ENCODE measurements at regions not wholly inside any gene's neighbourhood (a gene's known extent, or its start where the extent isn't known, plus 50 kb on each side); places are given as distances from the start of the nearest gene placed in this dataset.

DNA sequence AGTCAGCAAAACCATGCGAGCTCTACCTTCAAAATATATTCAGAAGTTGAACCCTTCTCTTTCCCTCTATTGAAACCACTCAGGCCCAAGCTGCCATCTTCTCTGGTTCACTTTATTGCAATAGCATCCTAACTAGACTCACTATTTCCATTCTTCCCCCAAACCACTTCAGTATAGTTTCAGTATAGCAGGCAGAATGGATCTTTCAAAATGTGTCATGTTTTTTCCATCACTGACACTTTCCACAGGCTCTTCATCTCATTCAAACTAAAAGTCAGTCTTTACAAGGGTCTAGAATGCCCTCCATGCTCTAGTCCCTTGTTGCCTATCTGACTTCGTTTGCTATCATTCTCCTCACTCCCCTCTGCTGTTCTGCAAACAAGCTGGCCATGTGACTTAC, 274.4 kb downstream of the IDS start:
- peaks cover 8% of the 10 kb centered on the region for H3K36me3 Mint-ChIP-seq
- peak overlapping the region; percentile 85 for H3K27ac Mint-ChIP-seq
- no peak overlapping the region for H3K4me3 Mint-ChIP-seq
- peaks cover 5% of the 10 kb centered on the region for H3K27me3 Mint-ChIP-seq
- no peak for DNase-seq
- H3K9me3 Mint-ChIP-seq: peaks cover 15% of the 10 kb centered on the region
- peaks cover 10% of the 10 kb centered on the region for H3K4me1 Mint-ChIP-seq

DNA sequence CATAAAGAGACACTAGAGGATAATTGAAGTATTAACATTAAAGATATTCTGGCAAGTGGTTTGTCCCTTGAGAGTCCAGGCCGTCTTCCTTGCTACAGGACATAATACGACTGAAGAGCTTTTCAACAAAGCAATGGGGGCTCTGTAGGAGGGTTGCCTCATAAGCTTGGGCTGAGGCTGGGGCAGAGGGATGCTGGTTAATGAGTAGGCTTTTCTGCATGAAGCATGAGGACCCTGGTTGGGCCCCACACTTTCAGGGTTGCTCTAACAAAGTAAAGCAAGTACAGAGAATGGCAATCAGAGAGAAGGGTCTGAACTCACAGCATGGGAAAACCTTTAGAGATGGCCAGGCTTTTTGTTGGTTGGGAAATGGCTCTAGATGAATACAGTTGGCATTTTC, 281.3 kb downstream of the IDS start:
- H3K27me3 Mint-ChIP-seq: peaks cover 5% of the 10 kb centered on the region
- H3K4me3 Mint-ChIP-seq: no peak overlapping the region
- DNase-seq: no peak
- peaks cover 2% of the 10 kb centered on the region for H3K36me3 Mint-ChIP-seq
- H3K27ac Mint-ChIP-seq: no peak overlapping the region
- H3K9me3 Mint-ChIP-seq: peaks cover 13% of the 10 kb centered on the region
- no peaks in the 10 kb centered on the region for H3K4me1 Mint-ChIP-seq

- Mint-ChIP-seq H3K4me1 (no peaks in the 10 kb centered on the region), H3K36me3 (no peaks in the 10 kb centered on the region), H3K4me3 (no peak overlapping the region), H3K27me3 (no peaks in the 10 kb centered on the region), H3K9me3 (peaks cover 7% of the 10 kb centered on the region), H3K27ac (no peak overlapping the region)
- DNase-seq: no peak
These were observed 283.1 kb downstream of the IDS start for GRCh38 chrX:149222040-149222439.

DNA sequence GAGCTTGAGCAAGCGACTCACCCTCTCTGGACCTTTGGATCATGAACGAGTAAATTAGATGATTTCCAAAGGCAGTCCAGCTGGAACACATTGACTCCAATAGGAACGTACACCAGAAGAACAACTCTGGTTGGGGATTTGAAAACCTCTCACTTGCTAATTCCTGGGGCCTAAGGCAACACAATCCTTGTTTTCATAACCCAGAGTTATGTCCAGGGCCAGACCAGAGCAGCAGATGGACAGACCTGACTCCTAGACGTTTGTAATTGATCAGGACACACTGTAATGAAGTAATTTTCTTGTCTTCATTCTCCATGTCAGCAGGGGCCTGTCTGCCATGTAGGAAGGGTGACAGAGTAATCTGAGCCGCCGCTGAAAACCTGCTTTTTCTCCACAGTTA, 283.9 kb downstream of the IDS start:
- Mint-ChIP-seq H3K36me3 (no peaks in the 10 kb centered on the region), H3K27me3 (no peaks in the 10 kb centered on the region), H3K4me1 (no peaks in the 10 kb centered on the region), H3K27ac (no peak overlapping the region), H3K4me3 (no peak overlapping the region), H3K9me3 (peaks cover 5% of the 10 kb centered on the region)
- DNase-seq: no peak

DNA sequence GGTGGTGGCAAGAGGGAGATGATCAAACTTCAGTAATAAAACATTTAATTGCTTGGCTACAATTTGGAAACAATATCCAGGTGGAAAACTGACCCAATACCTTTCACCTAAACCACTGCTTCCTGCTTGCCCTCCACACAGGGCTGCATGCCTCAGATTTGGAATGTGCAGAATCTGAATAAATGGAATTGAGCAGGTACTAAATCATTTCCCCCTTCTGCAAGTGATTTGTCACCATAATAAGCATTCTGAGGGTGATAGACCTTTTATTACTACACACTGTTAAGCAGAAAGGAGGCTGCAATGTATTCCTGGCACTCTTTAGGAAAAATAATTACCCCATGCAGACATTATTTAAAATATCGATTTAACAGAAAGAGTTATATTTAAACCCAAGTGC, 291.8 kb downstream of the IDS start:
- Mint-ChIP-seq H3K4me1 (no peaks in the 10 kb centered on the region), H3K4me3 (no peak overlapping the region), H3K27me3 (no peaks in the 10 kb centered on the region), H3K36me3 (no peaks in the 10 kb centered on the region), H3K27ac (no peak overlapping the region), H3K9me3 (peaks cover 4% of the 10 kb centered on the region)
- no peak for DNase-seq

GRCh38 chrX:149208307-149208706, 296.8 kb downstream of the IDS start:
- Mint-ChIP-seq H3K9me3 (no peaks in the 10 kb centered on the region), H3K4me3 (no peak overlapping the region), H3K36me3 (no peaks in the 10 kb centered on the region), H3K27me3 (peaks cover 5% of the 10 kb centered on the region), H3K27ac (no peak overlapping the region), H3K4me1 (peaks cover 2% of the 10 kb centered on the region)
- no peak for DNase-seq

GRCh38 chrX:149207518-149207917, 297.6 kb downstream of the IDS start:
- DNase-seq: no peak
- peaks cover 11% of the 10 kb centered on the region for H3K27me3 Mint-ChIP-seq
- H3K4me1 Mint-ChIP-seq: peaks cover 2% of the 10 kb centered on the region
- no peak overlapping the region for H3K27ac Mint-ChIP-seq
- no peaks in the 10 kb centered on the region for H3K9me3 Mint-ChIP-seq
- H3K4me3 Mint-ChIP-seq: no peak overlapping the region
- peaks cover 4% of the 10 kb centered on the region for H3K36me3 Mint-ChIP-seq

GRCh38 chrX:149205937-149206336, 299.2 kb downstream of the IDS start:
- peaks cover 4% of the 10 kb centered on the region for H3K36me3 Mint-ChIP-seq
- no peaks in the 10 kb centered on the region for H3K9me3 Mint-ChIP-seq
- peaks cover 2% of the 10 kb centered on the region for H3K4me1 Mint-ChIP-seq

GRCh38 chrX:149205081-149205480, 300.0 kb downstream of the IDS start:
- no peak for DNase-seq
- Mint-ChIP-seq H3K27ac (no peak overlapping the region), H3K27me3 (peaks cover 15% of the 10 kb centered on the region), H3K4me1 (peaks cover 2% of the 10 kb centered on the region), H3K4me3 (no peak overlapping the region), H3K9me3 (peaks cover 2% of the 10 kb centered on the region), H3K36me3 (peaks cover 4% of the 10 kb centered on the region)

More at GRCh38 chrX:149205937-149206336, 299.2 kb downstream of the IDS start:
- Mint-ChIP-seq H3K27me3 (peaks cover 15% of the 10 kb centered on the region), H3K27ac (no peak overlapping the region), H3K4me3 (no peak overlapping the region)
- no peak for DNase-seq

- H3K27me3 Mint-ChIP-seq: peaks cover 15% of the 10 kb centered on the region
- H3K9me3 Mint-ChIP-seq: peaks cover 3% of the 10 kb centered on the region
- peaks cover 3% of the 10 kb centered on the region for H3K4me1 Mint-ChIP-seq
- peaks cover 4% of the 10 kb centered on the region for H3K36me3 Mint-ChIP-seq
- DNase-seq: no peak
- no peak overlapping the region for H3K27ac Mint-ChIP-seq
- H3K4me3 Mint-ChIP-seq: no peak overlapping the region
These were observed 305.4 kb downstream of the IDS start for GRCh38 chrX:149199734-149200133.

DNA sequence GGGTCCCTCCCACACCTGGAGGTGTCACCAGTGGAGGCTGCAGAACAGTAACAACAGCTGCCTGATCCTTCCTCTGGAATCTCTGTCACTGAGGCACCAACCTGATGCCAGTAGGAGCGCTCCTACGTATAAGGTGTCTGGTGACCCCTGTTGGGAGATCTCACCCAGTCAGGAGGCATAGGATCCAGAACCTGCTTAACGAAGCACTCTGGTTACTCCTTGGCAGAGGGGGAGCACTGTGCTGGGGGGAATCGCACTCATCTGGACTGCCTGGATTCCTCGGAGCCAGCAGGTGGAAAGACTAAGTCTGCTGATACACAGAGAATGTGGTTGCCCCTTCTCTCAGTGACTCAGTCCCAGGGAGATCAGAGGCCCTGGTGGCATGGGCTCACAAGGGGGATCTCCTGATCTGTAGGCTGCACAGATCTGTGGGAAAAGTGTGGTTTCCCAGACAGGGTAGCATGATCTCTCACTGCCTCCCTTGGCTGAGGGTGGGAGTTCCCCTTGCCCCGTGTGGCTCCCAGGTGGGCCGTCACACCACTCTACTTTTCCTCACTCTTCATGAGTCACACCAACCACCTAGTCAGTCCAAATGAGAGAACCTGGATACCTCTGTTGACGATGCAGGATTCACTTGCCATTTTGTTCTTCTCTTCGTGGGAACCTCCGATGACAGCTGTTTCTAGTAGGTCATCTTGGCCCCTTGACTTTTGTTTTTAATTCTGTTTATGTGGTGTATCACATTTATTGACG, 305.9 kb downstream of the IDS start:
- peaks cover 3% of the 10 kb centered on the region for H3K9me3 Mint-ChIP-seq
- no peak overlapping the region for H3K4me3 Mint-ChIP-seq
- H3K36me3 Mint-ChIP-seq: peaks cover 4% of the 10 kb centered on the region
- peak overlapping the region; percentile 47 for H3K27ac Mint-ChIP-seq
- peak; percentile 48 for DNase-seq
- H3K4me1 Mint-ChIP-seq: peaks cover 3% of the 10 kb centered on the region
- peaks cover 13% of the 10 kb centered on the region for H3K27me3 Mint-ChIP-seq

GRCh38 chrX:149185087-149185486, 320.0 kb downstream of the IDS start:
- Mint-ChIP-seq H3K4me1 (no peaks in the 10 kb centered on the region), H3K36me3 (no peaks in the 10 kb centered on the region), H3K9me3 (no peaks in the 10 kb centered on the region), H3K4me3 (no peak overlapping the region), H3K27ac (no peak overlapping the region), H3K27me3 (no peaks in the 10 kb centered on the region)
- no peak for DNase-seq

DNA sequence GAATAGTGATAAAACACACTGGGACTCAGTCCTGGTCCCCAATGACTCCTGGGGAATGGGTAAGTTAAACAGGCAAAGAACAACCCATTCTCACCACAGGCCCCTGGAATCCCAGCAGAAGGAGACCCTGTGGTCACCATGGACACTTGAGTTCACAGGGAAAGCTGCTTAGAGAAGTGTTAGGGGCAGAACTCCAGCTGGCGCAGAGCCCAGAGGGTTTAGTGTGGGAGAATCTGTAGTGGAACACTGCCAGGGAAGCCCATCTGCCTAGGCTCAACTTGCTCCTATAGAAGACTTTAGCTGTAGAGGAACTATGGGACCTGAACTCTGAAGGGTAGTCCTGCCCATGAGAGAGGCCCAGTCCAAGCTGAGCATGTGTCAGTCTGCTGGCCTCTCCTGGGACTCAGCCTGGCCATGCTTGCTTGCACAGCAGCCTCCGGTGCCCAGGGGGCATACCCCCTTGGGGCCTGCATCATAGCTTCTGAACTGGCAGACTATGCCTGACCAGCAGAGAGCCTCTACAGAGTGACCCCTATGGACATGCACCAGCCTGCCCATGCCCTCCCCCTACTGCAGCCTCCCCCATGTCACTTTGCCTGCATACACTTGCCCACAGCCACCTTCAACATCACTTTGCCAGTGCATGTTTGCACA, 343.5 kb downstream of the IDS start:
- Mint-ChIP-seq H3K4me3 (no peak overlapping the region), H3K36me3 (no peaks in the 10 kb centered on the region), H3K9me3 (peaks cover 1% of the 10 kb centered on the region), H3K27ac (no peak overlapping the region), H3K27me3 (peaks cover 22% of the 10 kb centered on the region), H3K4me1 (no peaks in the 10 kb centered on the region)
- no peak for DNase-seq

GRCh38 chrX:149157976-149158375, 347.1 kb downstream of the IDS start:
- Mint-ChIP-seq H3K9me3 (no peaks in the 10 kb centered on the region), H3K4me3 (no peak overlapping the region), H3K27ac (no peak overlapping the region), H3K4me1 (no peaks in the 10 kb centered on the region), H3K36me3 (no peaks in the 10 kb centered on the region), H3K27me3 (peaks cover 11% of the 10 kb centered on the region)
- no peak for DNase-seq

- Mint-ChIP-seq H3K4me1 (peaks cover 2% of the 10 kb centered on the region), H3K9me3 (no peaks in the 10 kb centered on the region), H3K27me3 (no peaks in the 10 kb centered on the region), H3K27ac (no peak overlapping the region), H3K4me3 (no peak overlapping the region), H3K36me3 (no peaks in the 10 kb centered on the region)
- no peak for DNase-seq
These were observed 352.2 kb downstream of the IDS start for GRCh38 chrX:149152941-149153340.
